ENCODE measurements at regions not wholly inside any gene's neighbourhood (a gene's known extent, or its start where the extent isn't known, plus 50 kb on each side); places are given as distances from the start of the nearest gene placed in this dataset.
"Not testable (repeated sequence)": the region's sequence is repeated elsewhere in the genome, so short reads cannot be mapped to it uniquely, and the experiment has no call there.

DNA sequence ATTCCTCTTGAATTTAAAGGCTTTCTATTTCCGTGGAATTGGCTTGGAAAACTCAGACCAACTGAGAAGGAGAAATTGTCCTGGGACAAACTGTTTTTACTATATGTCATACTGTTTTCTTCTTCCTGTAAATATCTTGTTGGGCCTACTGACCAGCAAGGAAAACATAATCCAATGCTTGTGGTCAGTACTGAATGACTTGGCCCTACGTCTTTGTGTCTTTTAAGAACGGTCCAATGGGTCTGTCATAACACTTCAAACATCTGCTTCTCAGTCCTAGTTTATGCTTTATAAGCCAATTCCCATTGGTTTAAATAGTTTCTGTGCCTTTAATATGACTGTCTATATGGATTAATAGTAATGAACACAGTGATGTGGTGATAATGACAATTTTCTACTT lies 248.5 kb upstream of the DDHD1 start:
- DNase-seq, result no peak

DNA sequence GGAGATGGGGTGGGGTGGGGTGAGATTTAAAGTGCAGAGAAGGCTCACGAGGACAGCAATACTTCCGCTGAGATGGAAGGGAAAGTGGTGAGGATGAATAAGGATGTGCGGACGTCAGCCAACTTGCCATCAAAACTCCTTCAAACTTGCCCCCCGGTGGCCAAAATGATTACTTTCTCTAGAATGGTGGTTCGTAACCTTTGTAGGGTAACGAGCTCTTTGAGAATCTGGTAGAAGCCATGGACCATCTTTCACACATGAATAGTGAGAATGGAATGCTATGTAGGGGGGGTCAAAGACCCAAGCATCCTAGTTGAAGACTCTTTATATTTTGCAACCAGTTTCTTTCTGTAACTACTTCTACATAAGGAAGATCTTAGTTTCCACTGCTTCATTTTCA lies 245.9 kb upstream of the DDHD1 start:
- peak in 1 of 3 donors; percentile 51 for DNase-seq

DNA sequence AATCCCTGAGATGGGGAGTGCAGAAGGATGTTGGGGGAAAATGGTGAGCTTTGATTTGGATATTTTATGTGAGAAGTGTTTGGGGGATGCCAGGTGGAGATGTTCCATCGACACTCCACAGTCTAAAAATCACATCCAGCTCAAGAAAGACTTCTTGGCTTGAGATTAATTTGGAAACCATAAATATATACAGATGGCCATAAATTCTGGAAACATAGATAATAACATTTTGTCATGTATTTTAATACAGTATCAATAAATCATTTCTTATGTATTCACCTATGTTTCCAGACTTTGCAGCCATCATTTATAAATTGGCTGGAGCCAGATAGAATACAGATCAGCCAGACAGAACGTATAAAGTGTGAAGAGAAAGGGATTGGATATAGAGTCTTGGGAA lies 245.5 kb upstream of the DDHD1 start:
- DNase-seq, result peak in 2 of 3 donors; percentile 10 to 61

DNA sequence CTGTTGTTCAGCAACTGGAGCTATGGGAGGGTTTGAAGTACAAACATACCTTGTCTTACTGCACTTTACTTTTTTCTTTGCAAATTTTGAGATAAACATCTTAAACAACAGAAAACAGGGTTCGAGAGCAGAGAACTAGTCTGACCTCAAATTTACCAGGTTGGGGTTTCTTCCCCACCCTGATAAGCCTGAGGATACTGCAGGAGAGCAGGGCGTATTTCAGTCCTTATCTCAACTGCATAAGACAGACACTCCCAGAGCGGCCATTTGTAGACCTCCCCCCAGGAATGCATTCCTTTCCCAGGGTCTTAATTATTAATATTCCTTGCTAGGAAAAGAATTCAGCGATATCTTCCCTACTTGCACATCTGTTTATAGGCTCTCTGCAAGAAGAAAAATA lies 242.1 kb upstream of the DDHD1 start:
- not testable (repeated sequence) for DNase-seq

DNA sequence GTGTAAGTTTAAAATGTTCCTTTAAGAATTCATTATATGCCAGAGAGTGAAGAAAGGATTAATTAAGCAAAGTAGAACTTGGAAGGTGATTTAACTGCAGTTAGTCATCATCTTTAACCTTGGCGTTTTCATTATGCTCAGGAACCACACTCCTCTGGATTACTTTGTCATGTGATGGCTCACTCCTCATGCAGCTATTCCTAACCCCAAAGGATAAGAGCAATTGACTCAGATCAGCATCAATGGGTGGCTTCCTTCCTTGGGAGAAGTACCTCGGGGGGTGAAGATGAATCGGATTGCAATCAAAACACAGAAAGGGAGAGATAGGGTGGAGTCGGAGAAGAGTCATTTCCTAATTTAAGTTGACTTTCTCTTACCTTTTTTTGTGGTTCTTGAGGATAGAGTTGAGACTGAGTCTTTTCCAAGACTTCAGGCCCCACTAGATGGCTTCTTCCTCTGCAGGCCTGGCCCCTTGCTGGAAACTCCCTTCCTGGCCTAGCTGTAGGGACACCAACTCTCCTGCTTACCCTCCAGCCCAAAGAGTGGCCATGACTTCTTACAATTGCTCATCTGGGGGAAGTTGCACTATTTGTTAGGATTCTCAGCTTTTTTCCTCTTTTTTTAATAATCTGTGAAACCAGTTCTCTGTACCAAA lies 238.6 kb upstream of the DDHD1 start:
- DNase-seq, result peak in 1 of 3 donors; percentile 82

DNA sequence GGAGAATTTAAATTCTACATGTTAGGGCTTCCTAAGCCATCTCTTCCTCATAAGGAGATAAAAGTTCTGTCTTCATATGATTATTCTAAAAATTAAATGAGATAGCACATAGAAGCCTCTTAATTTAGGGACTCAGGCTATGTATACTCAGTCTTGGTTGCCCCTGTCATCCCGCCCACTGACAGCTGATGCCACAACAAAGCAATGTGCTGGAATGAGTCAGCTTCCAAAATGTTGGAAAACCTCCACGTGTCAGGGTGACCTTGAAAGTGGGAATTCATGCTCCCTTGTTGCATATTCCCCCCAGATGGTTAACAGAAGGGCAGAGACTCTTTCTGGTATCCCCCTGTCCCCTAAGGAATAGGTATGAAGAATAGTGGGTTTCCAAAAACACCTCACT lies 238.0 kb upstream of the DDHD1 start:
- DNase-seq, result no peak

DNA sequence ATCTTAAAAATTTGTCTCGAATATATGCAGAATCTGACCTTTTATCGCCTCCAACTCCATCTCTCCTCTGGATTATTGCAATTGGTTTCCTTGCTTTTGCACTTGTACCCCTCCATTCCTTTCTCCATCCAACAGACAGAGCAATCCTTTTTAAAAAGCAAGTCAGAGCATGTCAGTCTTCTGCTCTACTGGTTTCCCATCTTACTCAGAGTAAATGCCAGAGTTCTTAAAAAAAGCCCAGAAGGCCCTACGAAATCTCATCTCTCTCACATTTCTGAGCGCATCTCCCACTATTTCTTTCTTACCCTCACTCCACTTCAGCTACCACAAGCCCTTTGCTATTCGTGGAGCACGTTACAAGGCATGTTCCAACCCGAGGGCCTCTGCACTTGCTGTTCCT lies 236.9 kb upstream of the DDHD1 start:
- no peak for DNase-seq

DNA sequence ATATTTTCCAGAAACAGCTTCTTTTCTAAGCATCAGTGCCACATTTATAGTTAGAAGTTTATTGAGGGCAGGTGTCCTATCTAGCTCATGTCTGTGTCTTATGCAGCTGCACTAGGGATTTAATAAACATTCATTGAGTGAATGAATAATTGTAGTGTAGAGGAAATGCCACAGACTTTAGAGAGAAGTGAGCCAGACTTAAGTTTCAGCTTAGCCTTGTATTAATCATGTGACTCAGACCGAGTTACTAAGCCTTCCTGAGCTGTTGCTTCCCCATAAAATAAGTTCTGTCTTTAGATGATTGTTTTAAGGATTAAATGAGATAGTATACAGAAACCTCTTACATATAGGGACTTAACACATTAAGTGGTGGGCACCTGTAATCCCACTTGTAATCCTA lies 236.1 kb upstream of the DDHD1 start:
- DNase-seq, result no peak

DNA sequence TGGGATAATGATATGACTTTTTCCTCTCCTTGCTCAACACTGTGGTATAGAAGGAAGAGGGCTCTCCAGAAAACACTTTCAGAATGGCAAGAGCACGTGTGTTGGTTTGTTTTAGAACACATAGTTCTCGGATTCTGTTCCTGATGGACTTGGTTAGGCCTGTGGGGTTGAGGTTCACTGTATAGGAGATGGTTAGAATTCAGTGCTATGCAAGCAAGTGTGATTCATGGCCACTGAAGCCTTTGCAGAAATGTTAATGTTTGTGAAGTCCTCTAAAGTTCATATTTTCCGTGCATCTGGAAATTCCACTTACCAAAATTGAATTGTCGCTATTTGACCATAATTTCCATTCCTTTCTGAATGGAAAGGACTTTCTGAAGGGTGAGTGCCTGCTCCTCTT lies 233.2 kb upstream of the DDHD1 start:
- DNase-seq, result no peak

DNA sequence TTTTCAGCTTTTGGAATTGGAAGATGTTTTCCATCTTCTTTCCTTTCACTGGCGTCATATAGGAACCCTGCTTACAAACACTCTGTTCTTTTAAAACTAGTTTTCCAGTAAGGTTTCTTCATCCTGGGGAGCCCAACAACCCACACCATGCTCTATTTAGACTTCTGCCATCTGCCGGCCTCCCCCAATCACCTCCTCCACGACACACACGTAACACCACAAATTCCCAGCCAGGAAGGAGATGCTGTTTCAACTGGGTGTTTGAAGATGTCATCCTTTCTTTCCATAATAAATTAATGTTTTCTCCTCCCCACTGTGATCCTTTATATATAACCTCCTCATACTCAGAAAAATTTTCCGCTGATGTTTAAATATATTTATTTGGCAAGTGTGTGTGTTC lies 231.4 kb upstream of the DDHD1 start:
- DNase-seq, result no peak

DNA sequence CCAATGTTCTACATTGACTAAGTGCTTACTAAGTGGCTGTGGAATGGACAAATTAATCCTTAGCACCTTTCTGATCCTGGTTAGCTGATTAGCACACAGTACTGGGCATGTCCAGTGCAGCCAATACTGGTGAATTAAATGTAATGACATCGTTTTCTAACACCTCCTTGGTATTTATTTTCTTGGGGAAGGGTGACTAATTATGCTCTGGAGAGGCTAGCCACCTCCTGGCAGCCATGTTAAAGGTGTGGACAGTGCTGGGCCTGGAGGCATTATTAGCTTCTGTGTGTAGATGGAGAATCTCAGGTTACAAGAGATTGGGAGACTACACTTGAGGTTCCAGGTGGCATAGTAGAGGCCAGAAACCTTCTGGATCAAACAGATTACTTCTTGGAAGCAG lies 230.9 kb upstream of the DDHD1 start:
- DNase-seq, result no peak

DNA sequence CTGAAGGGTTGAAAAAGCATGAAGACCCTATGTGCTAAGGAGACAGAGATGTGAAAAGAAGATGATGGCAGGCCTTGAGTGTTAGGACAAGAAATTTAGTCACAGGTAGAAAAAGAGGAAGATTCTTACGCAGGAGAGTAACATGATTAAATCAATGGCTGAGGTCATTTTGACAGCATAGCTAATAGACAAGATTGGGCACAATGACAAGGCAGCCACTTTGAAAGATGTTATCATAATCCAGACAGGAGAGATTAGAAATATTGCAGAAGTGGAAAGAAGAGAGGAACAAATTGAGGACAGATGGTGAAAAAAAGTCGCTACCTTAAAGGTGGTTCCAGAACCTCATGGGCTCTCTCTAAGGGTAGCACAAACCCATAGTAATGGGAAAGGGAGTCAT lies 228.8 kb upstream of the DDHD1 start:
- DNase-seq, result no peak

DNA sequence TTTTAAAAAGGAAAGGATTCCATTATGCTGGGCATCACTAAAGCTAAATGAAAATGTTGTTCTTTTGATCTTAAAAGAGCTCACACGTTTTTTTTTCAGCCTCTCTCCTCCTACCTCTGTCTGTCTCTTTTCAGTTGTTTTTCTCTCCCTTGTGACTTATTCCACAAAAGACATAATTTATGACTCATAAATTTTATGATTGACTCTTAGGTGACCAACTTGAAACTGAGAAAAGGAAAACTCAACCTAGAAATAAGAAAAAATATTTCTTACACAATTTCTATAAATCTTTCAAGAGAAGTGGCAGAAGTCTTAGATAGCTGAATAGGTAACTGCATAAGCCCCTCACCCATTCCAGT lies 227.7 kb upstream of the DDHD1 start:
- no peak for DNase-seq

DNA sequence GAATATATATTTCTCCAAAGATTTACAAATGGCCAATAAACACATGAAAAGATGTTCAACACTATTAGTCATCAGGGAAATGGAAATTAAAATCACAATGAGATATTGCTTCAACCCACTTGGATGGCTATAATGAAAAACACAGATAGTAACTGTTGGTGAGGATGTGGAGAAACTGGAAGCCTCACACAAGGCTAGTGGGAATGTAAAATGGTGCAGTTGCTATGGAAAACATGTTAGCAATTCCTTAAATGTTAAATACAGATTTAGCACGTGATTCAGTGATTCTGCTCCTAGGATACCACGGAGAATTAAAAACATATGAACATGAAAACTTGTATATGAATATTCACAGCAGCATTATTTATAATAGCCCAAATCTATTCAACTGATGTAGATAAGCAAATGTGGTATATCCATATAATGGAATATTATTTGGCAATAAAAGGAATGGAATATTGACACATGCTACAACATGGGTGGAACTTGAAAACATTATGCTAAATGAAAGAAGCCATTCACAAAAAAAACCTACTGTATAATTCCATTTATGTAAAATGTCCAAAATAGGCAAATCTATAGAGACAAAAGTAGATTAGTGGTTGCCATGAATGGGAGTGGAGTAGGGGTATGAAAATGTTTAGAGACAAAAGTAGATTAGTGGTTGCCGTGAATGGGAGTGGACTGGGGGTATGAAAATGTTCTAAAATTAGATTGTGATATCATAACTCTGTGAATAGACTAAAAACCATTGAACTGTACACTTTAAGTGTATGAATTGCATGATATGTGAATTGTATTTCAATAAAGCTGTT lies 227.1 kb upstream of the DDHD1 start:
- DNase-seq, result no peak

DNA sequence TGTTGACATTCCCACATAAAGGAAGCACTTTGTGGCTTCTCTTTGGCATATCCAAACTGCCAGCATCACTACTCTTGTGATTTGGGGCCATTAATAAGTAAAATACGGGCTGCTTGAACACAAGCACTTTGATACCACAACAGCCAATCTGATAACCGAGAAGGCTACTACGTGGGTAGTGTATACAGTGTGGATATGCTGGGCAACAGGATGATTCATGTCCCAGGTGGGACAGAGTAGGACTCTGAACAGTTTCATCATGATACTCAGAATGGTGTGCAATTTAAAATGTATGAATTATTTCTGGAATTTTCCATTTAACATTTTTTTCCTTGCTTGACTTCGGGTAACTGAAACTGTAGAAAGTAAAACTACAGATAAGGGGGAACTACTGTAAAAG lies 225.0 kb upstream of the DDHD1 start:
- DNase-seq, result no peak

DNA sequence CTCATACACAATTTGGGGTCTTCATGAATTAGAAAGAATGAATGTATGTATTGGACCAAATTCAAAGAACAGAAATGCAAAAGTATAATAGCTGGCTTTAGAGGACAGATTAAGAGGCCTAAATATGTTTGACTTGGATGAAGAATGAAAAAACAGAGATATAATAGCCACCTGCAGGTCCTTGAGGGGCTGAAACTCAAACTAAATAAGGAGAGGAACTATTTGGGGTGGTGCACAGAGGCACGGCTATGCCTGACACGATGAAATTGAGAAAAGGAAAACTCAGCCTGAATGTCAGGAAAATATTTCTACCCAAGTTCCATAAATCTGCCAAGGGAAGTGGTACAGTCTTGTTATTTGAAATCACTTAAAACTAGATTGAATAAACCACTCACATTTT lies 222.9 kb upstream of the DDHD1 start:
- DNase-seq, result no peak

DNA sequence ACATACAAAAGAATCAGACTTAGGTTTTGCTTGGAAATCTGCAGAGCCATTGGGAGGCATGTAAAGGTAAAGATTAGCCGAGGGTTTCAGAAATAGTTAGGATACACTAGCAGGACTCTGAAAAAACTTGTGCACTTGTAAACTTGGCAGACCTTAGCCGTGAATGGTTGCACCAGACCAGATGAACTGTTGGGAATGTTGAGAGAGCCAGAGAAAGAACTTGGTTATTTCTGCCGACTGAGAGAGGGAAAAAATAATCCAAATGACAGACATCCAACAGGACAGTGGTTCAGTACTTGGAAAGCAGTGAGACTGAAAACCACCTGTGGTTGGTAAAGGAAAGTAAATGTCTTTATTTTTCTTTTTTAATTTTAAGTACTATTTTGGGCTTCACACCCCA lies 222.5 kb upstream of the DDHD1 start:
- no peak for DNase-seq

DNA sequence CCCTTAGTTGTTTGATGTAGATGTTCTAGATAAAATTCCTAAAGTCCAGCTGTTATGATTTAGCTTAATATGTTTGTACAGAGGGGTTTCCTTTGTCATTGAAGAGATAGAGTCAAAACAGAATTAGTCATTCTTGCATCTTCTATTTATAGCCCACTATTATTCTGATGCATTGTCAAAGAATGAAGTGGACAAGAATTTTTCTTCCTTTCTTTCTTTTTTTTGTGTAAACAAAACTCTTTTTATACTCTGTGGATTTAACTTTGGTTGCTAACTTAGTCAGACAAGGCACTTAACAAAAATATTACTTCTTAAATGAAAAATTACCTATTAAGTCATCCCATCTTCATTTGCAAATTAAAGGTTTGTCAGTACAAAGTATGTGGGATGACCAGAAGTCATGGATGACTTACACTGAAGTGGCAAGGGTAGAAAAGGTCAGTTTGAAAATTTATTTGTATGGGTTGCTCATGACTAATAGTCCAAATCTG lies 215.6 kb upstream of the DDHD1 start:
- DNase-seq, result peak in 2 of 3 donors; percentile 71 to 73

DNA sequence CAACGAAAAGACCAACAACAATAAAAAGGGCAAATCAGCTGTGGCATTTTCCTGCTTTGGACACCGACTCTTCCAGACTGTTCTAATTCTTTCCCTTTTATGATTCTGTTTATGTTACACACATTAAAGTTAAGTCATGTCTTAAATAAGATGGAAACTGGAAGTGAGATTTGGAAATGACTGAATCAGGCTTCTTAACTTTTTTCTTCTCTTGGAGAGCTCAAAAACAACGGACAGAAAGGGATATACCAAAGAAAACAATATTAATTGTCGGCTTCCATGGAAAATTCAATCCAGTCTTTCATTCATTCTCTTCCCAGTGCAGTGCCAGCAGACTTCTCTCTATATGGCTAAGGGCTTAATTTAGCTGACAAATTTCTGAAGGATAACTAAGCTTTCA lies 214.9 kb upstream of the DDHD1 start:
- peak in 1 of 3 donors; percentile 39 for DNase-seq

DNA sequence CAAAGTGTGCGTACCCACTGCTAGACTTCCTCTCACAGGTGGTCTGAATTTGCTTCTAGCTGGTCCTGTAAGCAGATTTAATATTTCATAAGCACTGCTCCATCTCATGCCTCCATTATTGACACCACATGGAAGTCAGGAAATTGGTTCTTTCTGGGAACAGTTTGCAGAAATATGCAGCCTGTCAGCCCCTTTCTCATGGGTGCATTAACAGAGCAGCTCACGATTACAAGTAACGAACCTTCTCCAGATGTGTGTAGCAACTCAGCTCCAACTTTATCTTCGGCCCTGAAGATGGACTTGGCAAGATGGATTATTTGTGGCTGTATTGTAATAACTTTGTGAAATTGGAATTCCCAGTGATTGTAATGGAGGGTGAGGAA lies 214.5 kb upstream of the DDHD1 start:
- peak; percentile 77 to 93 (median 85) for DNase-seq

DNA sequence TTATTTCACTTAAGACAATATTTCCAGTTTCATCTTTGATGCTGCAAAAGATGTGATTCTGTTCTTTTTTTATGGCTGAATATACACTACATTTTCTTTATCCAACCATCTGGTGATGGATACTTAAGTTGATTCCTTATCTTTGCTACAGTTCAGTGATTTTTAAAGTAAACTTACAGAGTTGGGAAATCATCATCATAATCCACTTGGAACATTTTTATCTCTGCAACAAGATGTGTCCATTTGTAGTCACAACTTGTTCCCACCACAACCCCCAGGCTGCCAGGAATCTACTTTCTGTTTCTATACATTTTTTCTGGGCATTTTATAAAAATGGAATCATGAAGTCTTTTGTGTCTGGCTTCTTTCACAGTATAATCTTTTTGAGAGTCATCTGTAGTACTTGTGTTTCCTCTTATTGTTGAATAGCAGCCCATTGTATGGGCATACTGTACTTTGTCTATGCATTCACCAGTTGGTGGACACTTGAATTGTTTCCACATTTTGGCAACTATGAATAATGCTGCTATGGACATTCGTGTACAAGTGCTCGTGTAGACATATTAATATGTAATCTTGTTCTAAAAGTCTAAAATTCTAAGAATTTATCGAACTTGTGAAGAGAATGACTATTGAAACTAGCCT lies 212.5 kb upstream of the DDHD1 start:
- no peak for DNase-seq

DNA sequence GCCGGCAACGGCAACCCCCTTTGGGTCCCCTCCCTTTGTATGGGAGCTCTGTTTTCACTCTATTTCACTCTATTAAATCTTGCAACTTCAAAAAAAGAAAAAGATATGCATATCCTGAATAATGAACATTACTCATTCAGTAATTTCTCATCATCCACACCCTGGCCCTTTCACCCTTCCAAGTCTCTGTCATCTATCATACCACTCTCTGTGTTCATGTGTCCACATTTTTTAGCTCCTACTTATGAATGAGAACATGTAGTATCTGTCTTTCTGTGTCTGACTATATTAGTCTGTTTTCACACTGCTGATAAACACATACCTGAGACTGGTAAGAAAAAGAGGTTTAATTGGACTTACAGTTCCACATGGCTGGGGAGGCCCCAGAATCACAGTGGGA lies 209.8 kb upstream of the DDHD1 start:
- DNase-seq, result not testable (repeated sequence)

DNA sequence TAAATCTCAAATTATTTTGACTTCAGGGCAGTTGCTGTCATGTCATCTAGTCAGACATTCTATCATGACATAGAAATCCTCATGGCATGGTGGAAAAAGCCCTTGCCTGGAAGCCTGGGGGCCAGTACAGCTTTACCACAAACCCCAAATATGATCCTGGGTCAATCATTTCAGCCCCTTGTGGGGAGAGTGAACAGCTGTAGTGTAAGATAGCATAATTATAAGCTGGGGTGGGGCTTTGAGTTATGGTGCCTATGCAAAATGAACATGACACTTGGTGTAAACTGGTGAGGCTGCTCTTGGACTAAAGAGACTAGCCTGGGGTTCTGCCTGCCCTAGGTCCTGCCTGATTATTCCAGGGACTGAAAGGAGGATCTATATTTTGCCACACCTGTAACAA lies 207.7 kb upstream of the DDHD1 start:
- no peak for DNase-seq
